Limb (tissue), 2 donors: ENCODE measurements at regions not wholly inside any gene's neighbourhood (a gene's known extent, or its start where the extent isn't known, plus 50 kb on each side); places are given as distances from the start of the nearest gene placed in this dataset.

Source experiments
- DNase-seq, 2 donors: peaks; one replicate each; pipeline ENCODE4 v3.0.0-alpha.2; 2016; ENCODE audit errors: extremely low spot score in 2 of 2

GRCh38 chr6:4620284-4621151 is 155.7 kb upstream of the CDYL start:
- no peak for DNase-seq

GRCh38 chr6:4616311-4616710 is 159.9 kb upstream of the CDYL start:
- no peak for DNase-seq

GRCh38 chr6:4615891-4616290 is 160.3 kb upstream of the CDYL start:
- peak in 1 of 2 donors; percentile 65 for DNase-seq

- DNase-seq: no peak
Observed at GRCh38 chr6:4615231-4615630, 161.0 kb upstream of the CDYL start.

- DNase-seq: no peak
Observed at GRCh38 chr6:4614637-4615036, 161.6 kb upstream of the CDYL start.

- no peak for DNase-seq
Observed at GRCh38 chr6:4613795-4614194, 162.4 kb upstream of the CDYL start.

- DNase-seq: no peak
Observed at GRCh38 chr6:4613381-4613780, 162.8 kb upstream of the CDYL start.

GRCh38 chr6:4612636-4613171 is 163.5 kb upstream of the CDYL start:
- DNase-seq: no peak

- DNase-seq: no peak
Observed at GRCh38 chr6:4611429-4612129, 164.6 kb upstream of the CDYL start.

- no peak for DNase-seq
Observed at GRCh38 chr6:4610256-4610655, 165.9 kb upstream of the CDYL start.

- peak; percentile 28 to 66 for DNase-seq
Observed at GRCh38 chr6:4608361-4609115, 167.7 kb upstream of the CDYL start.

GRCh38 chr6:4607793-4608192 is 168.4 kb upstream of the CDYL start:
- DNase-seq: peak in 1 of 2 donors; percentile 6

- peak; percentile 70 to 81 for DNase-seq
Observed at GRCh38 chr6:4606821-4607704, 169.1 kb upstream of the CDYL start.

- DNase-seq: no peak
Observed at GRCh38 chr6:4606016-4606415, 170.2 kb upstream of the CDYL start.

- DNase-seq: no peak
Observed at GRCh38 chr6:4603856-4604369, 172.3 kb upstream of the CDYL start.

- no peak for DNase-seq
Observed at GRCh38 chr6:4603291-4603690, 172.9 kb upstream of the CDYL start.

GRCh38 chr6:4599924-4600323 is 176.3 kb upstream of the CDYL start:
- no peak for DNase-seq

- no peak for DNase-seq
Observed at GRCh38 chr6:4598384-4598995, 177.7 kb upstream of the CDYL start.

- DNase-seq: no peak
Observed at GRCh38 chr6:4593951-4594350, 182.3 kb upstream of the CDYL start.

- no peak for DNase-seq
Observed at GRCh38 chr6:4592026-4592425, 184.2 kb upstream of the CDYL start.
